NCI-H1048 (cell line): ENCODE measurements at regions not wholly inside any gene's neighbourhood (a gene's known extent, or its start where the extent isn't known, plus 50 kb on each side); places are given as distances from the start of the nearest gene placed in this dataset.
A peak's percentile ranks its signal among the peaks of the same experiment; 100 is the strongest.

Experiments used
- DNase-seq: peaks from one replicate; lab custom pipeline; 2025; lab: John Stamatoyannopoulos, UW

GRCh38 chr16:54724346-54724925 lies 206.2 kb upstream of the IRX5 start:
- DNase-seq = no peak

GRCh38 chr16:54722210-54722676 lies 208.4 kb upstream of the IRX5 start:
- DNase-seq = no peak

GRCh38 chr16:54720259-54720658 lies 210.4 kb upstream of the IRX5 start:
- DNase-seq = no peak

- DNase-seq = no peak
These were observed 211.0 kb upstream of the IRX5 start for GRCh38 chr16:54719624-54720023.

GRCh38 chr16:54718376-54718775 lies 212.3 kb upstream of the IRX5 start:
- DNase-seq = no peak

GRCh38 chr16:54715011-54715410 lies 215.7 kb upstream of the IRX5 start:
- no peak for DNase-seq

- DNase-seq = no peak
These were observed 217.8 kb upstream of the IRX5 start for GRCh38 chr16:54712866-54713265.

- DNase-seq = no peak
These were observed 222.9 kb upstream of the IRX5 start for GRCh38 chr16:54707813-54708212.

GRCh38 chr16:54706406-54706805 lies 224.3 kb upstream of the IRX5 start:
- DNase-seq = no peak

- DNase-seq = no peak
These were observed 227.3 kb upstream of the IRX5 start for GRCh38 chr16:54703339-54703738.

- no peak for DNase-seq
These were observed 231.0 kb upstream of the IRX5 start for GRCh38 chr16:54699656-54700055.

GRCh38 chr16:54697677-54698076 lies 233.0 kb upstream of the IRX5 start:
- DNase-seq = no peak

- no peak for DNase-seq
These were observed 233.7 kb upstream of the IRX5 start for GRCh38 chr16:54696970-54697369.

- DNase-seq = no peak
These were observed 234.1 kb upstream of the IRX5 start for GRCh38 chr16:54696522-54696921.

GRCh38 chr16:54694651-54695050 lies 236.0 kb upstream of the IRX5 start:
- DNase-seq = no peak

- no peak for DNase-seq
These were observed 236.8 kb upstream of the IRX5 start for GRCh38 chr16:54693864-54694263.

GRCh38 chr16:54690710-54691109 lies 240.0 kb upstream of the IRX5 start:
- no peak for DNase-seq

- no peak for DNase-seq
These were observed 240.4 kb upstream of the IRX5 start for GRCh38 chr16:54690306-54690705.

- peak; percentile 0 for DNase-seq
These were observed 241.4 kb upstream of the IRX5 start for GRCh38 chr16:54689072-54689865.

GRCh38 chr16:54688339-54688738 lies 242.3 kb upstream of the IRX5 start:
- no peak for DNase-seq

GRCh38 chr16:54687043-54687899 lies 243.4 kb upstream of the IRX5 start:
- DNase-seq = no peak

GRCh38 chr16:54685682-54686081 lies 245.0 kb upstream of the IRX5 start:
- no peak for DNase-seq

- DNase-seq = no peak
These were observed 251.1 kb upstream of the IRX5 start for GRCh38 chr16:54679531-54679930.
